ENCODE measurements at regions not wholly inside any gene's neighbourhood (a gene's known extent, or its start where the extent isn't known, plus 50 kb on each side); places are given as distances from the start of the nearest gene placed in this dataset.

DNA sequence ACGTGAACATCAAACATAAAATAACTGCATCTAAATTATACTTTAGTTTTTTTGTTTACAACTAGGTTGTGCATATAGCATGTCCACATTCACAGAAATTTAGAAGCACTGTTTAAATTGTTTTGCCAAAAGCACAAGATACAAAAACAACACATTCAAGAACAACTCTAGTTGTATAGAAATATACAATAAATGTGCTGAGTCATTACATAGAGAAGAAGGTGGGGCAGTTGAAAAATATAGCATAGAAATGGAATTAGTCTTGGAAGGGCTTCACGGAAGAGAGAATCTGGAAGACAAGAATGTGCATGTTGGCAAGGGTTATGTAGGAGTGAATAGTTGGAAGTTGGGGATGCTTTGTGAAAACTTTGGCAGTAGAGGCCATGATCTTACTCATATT, 239.0 kb upstream of the GLRA2 start:
- TF ChIP-seq CTCF (IDR thresholded peaks at IDR 0.05; ENCODE audit: low read depth, low read length): no peak
- TF ChIP-seq POLR2A (IDR thresholded peaks at IDR 0.05; ENCODE audit: extremely low read depth, insufficient read length): no peak
- TF ChIP-seq, protein P1, sequence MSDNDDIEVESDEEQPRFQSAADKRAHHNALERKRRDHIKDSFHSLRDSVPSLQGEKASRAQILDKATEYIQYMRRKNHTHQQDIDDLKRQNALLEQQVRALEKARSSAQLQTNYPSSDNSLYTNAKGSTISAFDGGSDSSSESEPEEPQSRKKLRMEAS (IDR thresholded peaks at IDR 0.05; ENCODE audit: low read depth, low read length): no peak
- no peak for TF ChIP-seq MYC (IDR thresholded peaks at IDR 0.05; ENCODE audit: low read depth, low read length)
